Stomach smooth muscle (tissue), 2 donors: ENCODE measurements at regions not wholly inside any gene's neighbourhood (a gene's known extent, or its start where the extent isn't known, plus 50 kb on each side); places are given as distances from the start of the nearest gene placed in this dataset.

Experiments used
- H3K27ac ChIP-seq: one replicate; pipeline ENCODE4 v1.7.0; 2013; ENCODE audit warnings: mild to moderate bottlenecking, low read length, inconsistent platforms
- H3K27me3 ChIP-seq, 2 donors: one replicate each; pipeline ENCODE4 v1.7.0; 2013; ENCODE audit warnings: low read length in 2 of 2; ENCODE audit not compliant: insufficient read depth in 2 of 2, control insufficient read depth in 1 of 2
- H3K36me3 ChIP-seq, 2 donors: one replicate each; pipeline ENCODE4 v1.7.0; 2013; ENCODE audit warnings: low read length in 2 of 2; ENCODE audit not compliant: control insufficient read depth in 2 of 2, insufficient read depth in 2 of 2
- H3K4me1 ChIP-seq: one replicate; pipeline ENCODE4 v1.7.0; 2013; ENCODE audit warnings: low read length; ENCODE audit not compliant: control insufficient read depth, insufficient read depth
- H3K4me3 ChIP-seq, 2 donors: one replicate each; pipeline ENCODE4 v1.7.0; 2013; ENCODE audit warnings: low read length in 2 of 2
- H3K9ac ChIP-seq, 2 donors: one replicate each; pipeline ENCODE4 v1.7.0; 2013; ENCODE audit warnings: low read length in 2 of 2, mild to moderate bottlenecking in 1 of 2
- H3K9me3 ChIP-seq, 2 donors: one replicate each; pipeline ENCODE4 v1.7.0; 2013; ENCODE audit warnings: low read length in 2 of 2; ENCODE audit not compliant: control insufficient read depth in 2 of 2
- donor health status: healthy.
- donor health status: Pancreatic carcinoma.

DNA sequence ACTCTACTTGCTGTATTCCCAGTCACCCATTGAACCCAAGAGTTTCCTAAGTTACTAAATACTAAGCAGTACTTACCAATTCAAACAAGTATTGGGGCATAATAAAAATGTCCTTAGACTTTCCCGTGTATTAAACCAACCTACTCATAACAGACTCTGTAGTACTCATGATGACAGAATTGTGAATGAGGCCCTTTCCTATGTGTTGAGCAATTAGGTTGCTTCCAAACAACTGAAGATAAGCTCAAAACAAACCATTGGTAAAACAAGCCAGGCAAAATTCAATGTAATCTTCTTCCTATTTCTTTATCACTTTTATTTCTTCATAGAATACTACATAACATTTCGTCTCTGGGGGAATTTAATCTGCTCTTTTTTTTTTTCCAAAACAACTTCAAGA, 106.5 kb upstream of the ANK3 start:
- no peaks in the 10 kb centered on the region for H3K4me1 ChIP-seq
- no peaks in the 10 kb centered on the region for H3K27me3 ChIP-seq
- no peak overlapping the region for H3K4me3 ChIP-seq
- H3K9ac ChIP-seq, result no peak overlapping the region
- H3K27ac ChIP-seq, result no peak overlapping the region
- H3K36me3 ChIP-seq, result no peaks in the 10 kb centered on the region
- H3K9me3 ChIP-seq, result no peaks in the 10 kb centered on the region

DNA sequence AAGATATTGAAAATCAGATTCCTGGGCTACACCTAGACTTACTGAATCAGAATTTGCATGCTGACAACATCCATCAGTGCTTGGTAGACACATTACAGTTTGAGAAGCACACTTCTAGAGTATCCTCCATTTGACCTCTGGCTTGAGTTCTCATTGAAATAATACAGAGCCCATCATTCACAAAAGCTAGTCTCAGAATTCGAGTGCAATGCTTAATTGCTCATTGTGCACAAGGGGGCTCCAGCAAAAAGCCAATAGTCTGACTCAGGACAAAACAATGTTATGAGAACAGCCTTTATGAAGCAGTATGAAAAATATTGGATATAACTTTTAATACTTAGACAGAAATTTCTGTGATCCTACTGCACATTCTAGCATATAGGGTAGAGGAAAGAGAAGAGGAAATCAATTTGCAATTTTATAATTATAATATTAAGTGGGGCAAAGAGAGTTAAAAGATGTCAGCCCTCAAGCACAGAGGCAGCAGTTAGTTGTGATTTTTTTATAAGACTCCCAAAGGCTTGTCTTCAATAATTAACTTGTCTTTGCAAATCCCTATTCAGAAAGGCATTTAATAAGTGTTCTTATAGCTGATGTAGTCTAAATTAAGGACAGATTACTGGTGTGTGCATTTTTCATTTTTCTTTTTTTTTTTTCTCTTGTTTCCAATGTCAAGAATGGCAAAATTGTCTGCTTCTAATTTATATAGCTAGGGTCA, 105.8 kb upstream of the ANK3 start:
- H3K9ac ChIP-seq, result no peak overlapping the region
- H3K4me1 ChIP-seq, result no peaks in the 10 kb centered on the region
- no peaks in the 10 kb centered on the region for H3K9me3 ChIP-seq
- no peak overlapping the region for H3K27ac ChIP-seq
- no peaks in the 10 kb centered on the region for H3K27me3 ChIP-seq
- no peak overlapping the region for H3K4me3 ChIP-seq
- no peaks in the 10 kb centered on the region for H3K36me3 ChIP-seq

DNA sequence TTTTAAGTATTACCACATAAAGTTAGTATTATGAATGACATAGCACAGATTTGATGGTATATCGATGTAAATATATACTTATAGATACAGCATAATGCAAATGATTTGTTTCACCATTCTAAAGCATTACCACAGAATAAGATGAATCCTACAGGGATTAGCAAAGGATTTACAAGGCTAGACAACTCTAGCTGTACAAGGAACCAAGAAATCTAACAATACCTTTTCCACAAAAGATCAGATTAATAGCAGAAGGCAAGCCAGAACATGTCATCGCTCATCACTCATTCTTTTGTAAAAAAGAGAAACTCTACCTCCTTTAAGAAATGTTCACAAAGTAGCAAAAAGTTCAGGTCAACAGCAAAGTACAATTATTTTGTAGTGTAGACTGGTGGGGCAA, 105.1 kb upstream of the ANK3 start:
- Histone ChIP-seq H3K4me3 (no peak overlapping the region), H3K4me1 (no peaks in the 10 kb centered on the region), H3K9me3 (no peaks in the 10 kb centered on the region), H3K27me3 (no peaks in the 10 kb centered on the region), H3K9ac (no peak overlapping the region), H3K27ac (no peak overlapping the region), H3K36me3 (no peaks in the 10 kb centered on the region)

DNA sequence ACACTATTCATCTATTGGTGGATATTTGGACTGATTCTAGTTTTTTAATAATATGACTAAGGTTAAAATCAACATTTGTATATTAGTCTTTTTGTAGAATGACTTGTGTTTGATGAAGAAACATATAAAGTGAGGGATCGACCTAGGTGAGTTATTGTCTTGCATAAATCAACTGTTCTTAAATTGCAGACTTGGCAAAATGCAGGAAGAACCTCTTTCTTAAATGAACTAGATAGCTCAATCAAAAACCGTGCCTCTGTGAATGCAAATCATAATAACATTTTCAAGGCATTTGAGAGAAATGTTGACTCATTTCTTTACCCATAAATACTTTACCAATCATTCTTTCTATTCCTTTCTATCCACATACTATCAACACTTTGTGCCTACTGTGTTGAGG, 101.5 kb upstream of the ANK3 start:
- H3K36me3 ChIP-seq, result no peaks in the 10 kb centered on the region
- H3K4me3 ChIP-seq, result no peak overlapping the region
- no peak overlapping the region for H3K9ac ChIP-seq
- H3K9me3 ChIP-seq, result no peaks in the 10 kb centered on the region
- no peaks in the 10 kb centered on the region for H3K4me1 ChIP-seq
- no peak overlapping the region for H3K27ac ChIP-seq
- no peaks in the 10 kb centered on the region for H3K27me3 ChIP-seq

DNA sequence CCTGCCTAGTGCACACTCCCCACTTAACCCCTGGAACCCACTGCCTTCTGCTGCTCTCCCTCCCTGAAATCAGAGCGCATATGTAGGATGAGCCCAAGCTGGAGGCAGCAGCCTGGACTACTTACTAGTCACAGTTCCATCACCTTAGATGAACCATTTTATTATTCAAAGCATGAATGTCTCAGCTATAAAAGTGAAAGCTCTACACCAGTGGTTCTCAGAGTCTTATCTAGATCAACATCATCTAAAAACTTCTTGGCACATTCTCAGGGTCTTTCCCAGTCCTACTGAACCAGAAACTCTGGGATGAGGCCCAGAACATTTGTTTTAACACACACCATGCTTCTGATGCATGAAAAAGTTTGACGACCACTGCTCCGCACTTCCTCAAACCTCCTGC, 100.3 kb upstream of the ANK3 start:
- Histone ChIP-seq H3K36me3 (no peaks in the 10 kb centered on the region), H3K9me3 (no peaks in the 10 kb centered on the region), H3K4me3 (no peak overlapping the region), H3K9ac (no peak overlapping the region), H3K27ac (no peak overlapping the region), H3K27me3 (no peaks in the 10 kb centered on the region), H3K4me1 (no peaks in the 10 kb centered on the region)

DNA sequence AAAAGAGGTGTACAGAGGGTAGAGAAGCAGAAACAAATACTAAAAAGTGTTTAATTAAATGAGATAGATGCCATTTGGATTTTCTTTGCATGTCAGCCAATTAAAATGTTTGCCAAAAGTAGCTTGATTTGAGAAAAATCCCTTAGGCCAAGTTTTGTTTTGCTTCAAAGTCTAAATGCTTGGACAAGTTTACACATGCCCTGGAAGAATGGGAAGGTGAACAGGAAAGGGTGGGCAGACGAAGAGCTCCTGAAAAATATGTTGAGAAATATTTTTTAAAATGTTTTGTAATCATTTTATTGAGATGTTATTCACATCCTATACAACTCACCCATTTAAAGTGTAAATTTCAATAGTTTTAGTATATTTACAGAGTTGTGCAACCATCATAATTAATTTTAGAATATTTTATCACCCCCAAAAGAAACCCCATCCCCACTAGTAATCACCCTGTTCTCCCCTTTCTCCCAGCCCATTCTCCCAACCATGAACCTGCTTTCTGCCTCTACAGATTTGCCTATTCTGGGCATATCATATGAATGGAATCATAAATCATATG, 98.5 kb upstream of the ANK3 start:
- no peak overlapping the region for H3K4me3 ChIP-seq
- H3K36me3 ChIP-seq, result no peaks in the 10 kb centered on the region
- no peaks in the 10 kb centered on the region for H3K27me3 ChIP-seq
- H3K9me3 ChIP-seq, result no peaks in the 10 kb centered on the region
- H3K4me1 ChIP-seq, result no peaks in the 10 kb centered on the region
- no peak overlapping the region for H3K9ac ChIP-seq
- no peak overlapping the region for H3K27ac ChIP-seq

DNA sequence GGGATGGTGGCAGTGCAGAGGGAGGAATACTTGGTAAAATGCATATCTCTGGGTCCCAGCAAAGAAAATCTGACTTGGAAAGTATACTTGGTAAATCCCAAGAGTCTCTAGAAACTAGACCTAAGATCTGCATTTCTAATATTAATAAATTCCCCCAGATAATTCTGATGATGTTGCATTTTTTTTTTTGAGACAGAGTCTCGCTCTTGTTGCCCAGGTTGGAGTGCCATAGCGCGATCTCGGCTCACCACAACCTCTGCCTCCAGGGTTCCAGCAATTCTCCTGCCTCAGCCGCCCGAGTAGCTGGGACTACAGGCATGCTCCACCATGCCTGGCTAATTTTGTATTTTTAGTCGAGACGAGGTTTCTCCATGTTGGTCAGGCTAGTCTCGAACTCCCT, 97.9 kb upstream of the ANK3 start:
- no peak overlapping the region for H3K27ac ChIP-seq
- no peaks in the 10 kb centered on the region for H3K9me3 ChIP-seq
- H3K4me3 ChIP-seq, result no peak overlapping the region
- no peaks in the 10 kb centered on the region for H3K27me3 ChIP-seq
- H3K36me3 ChIP-seq, result no peaks in the 10 kb centered on the region
- H3K9ac ChIP-seq, result no peak overlapping the region
- H3K4me1 ChIP-seq, result no peaks in the 10 kb centered on the region

DNA sequence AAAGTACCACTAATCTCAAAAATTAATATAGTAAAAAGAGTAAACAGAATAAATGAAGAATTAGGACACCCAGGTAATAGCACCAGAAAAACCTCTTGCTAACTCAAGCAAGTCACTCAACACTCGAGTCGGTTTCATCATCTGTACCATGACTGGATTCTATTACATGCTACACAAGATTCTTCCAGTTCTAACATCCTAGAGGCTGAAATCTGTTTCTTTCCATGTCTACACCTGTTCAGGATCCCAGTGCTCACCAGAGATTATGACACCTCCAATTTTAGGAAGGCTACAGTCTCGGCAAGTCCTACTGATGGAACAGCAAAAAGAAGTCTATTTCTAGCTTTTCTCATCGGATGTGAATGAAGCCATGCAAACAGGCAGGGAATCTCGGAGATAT, 95.3 kb upstream of the ANK3 start:
- H3K27me3 ChIP-seq, result no peaks in the 10 kb centered on the region
- H3K36me3 ChIP-seq, result no peaks in the 10 kb centered on the region
- no peaks in the 10 kb centered on the region for H3K4me1 ChIP-seq
- H3K27ac ChIP-seq, result no peak overlapping the region
- no peak overlapping the region for H3K4me3 ChIP-seq
- H3K9ac ChIP-seq, result no peak overlapping the region
- H3K9me3 ChIP-seq, result no peaks in the 10 kb centered on the region

DNA sequence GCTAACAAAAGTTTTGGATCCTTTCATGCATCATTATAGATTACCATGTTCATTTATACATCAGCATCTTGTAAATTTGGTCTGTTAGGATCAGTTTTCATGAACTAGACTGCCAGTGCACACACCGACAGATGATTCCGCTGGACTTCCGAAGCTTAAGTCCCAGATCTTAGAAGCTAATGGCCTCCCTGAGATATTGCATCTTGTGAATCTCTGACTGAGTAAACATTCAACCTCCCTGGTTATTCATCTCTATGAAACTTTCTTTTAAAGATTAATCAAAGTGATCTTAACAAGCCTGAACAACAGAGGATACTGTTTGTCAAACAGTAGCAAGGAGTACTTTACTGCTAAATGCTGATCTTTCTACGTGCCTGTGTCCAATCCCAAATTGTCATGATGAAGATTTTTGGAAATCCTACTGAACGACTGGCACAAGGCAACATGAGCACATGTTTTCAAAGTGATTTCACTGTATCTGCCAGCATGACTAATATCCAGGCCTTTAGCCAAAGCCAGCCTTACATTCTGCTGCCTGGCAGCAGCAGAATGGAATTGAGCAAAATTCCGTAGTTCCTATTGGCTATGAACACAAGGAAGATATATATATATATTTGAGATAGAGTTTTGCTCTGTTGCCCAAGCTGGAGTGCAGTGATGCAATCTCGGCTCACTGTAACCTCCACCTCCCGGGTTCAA, 91.3 kb upstream of the ANK3 start:
- Histone ChIP-seq H3K36me3 (no peaks in the 10 kb centered on the region), H3K4me1 (no peaks in the 10 kb centered on the region), H3K4me3 (no peak overlapping the region), H3K27ac (no peak overlapping the region), H3K9ac (no peak overlapping the region), H3K9me3 (no peaks in the 10 kb centered on the region), H3K27me3 (no peaks in the 10 kb centered on the region)

DNA sequence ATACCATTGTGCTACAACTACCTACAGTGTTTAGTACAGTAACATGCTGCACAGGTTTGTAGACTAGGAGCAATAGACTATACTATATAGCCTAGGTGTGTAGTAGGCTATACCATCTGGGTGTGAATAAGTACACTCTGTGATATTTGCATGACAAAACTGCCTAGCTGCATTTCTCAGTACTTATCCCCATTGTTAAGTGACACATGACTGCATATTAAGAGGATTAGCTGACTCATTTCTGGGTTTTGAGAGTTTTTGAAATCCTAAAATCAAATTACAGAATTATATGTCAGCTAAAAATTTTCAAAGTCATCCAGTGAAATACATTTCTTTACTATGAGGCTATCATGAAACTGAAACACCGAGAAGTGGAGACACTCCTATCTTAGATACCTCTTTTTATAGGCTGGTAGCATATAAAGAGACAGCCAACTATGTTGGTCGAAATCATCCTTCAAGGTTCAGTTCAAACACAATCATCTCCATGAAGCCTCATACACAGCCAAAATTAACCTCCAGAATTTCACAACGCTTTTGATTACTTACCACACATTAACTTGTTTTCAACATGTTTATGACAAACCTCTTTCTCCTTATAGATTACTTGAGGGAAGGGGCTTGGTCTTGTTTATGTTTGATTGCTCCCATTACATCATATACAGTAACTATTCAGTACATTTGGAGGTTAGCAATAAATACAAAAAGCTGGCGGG, 89.8 kb upstream of the ANK3 start:
- Histone ChIP-seq H3K27me3 (no peaks in the 10 kb centered on the region), H3K9me3 (no peaks in the 10 kb centered on the region), H3K9ac (no peak overlapping the region), H3K36me3 (no peaks in the 10 kb centered on the region), H3K27ac (no peak overlapping the region), H3K4me3 (no peak overlapping the region), H3K4me1 (no peaks in the 10 kb centered on the region)
